Trophoblast cell (in vitro differentiated cells and primary cell): ENCODE measurements at regions not wholly inside any gene's neighbourhood (a gene's known extent, or its start where the extent isn't known, plus 50 kb on each side); places are given as distances from the start of the nearest gene placed in this dataset.
A peak's percentile ranks its signal among the peaks of the same experiment; 100 is the strongest.
"Not testable (repeated sequence)": the region's sequence is repeated elsewhere in the genome, so short reads cannot be mapped to it uniquely, and the experiment has no call there.

Experiments used
- DNase-seq, 2 donors: peaks; one replicate each; pipeline ENCODE4 v3.0.0-alpha.2; 2016
- H2AFZ ChIP-seq: 2 replicates; pipeline ENCODE4 v1.6.1; 2013; ENCODE audit warnings: low read length, moderate library complexity, mild to moderate bottlenecking; ENCODE audit not compliant: insufficient read depth, poor library complexity
- H2AK5ac ChIP-seq: 2 replicates; pipeline ENCODE4 v1.6.1; 2013; ENCODE audit warnings: mild to moderate bottlenecking, low read length
- H2BK120ac ChIP-seq: 2 replicates; pipeline ENCODE4 v1.6.1; 2013; ENCODE audit warnings: low read length, mild to moderate bottlenecking, moderate library complexity; ENCODE audit not compliant: insufficient read depth, poor library complexity
- H2BK12ac ChIP-seq: 2 replicates; pipeline ENCODE4 v1.6.1; 2013; ENCODE audit warnings: mild to moderate bottlenecking, low read length, moderate library complexity
- H2BK5ac ChIP-seq: 2 replicates; pipeline ENCODE4 v1.6.1; 2013; ENCODE audit warnings: low read length, low read depth, moderate library complexity, mild to moderate bottlenecking; ENCODE audit not compliant: poor library complexity
- H3K14ac ChIP-seq: 2 replicates; pipeline ENCODE4 v1.6.1; 2013; ENCODE audit warnings: mild to moderate bottlenecking, low read length
- H3K18ac ChIP-seq: 2 replicates; pipeline ENCODE4 v1.6.1; 2013; ENCODE audit warnings: mild to moderate bottlenecking, low read length
- H3K23ac ChIP-seq: 2 replicates; pipeline ENCODE4 v1.6.1; 2013; ENCODE audit warnings: low read length
- H3K27ac ChIP-seq: 2 replicates; pipeline ENCODE4 v1.5.1; 2013; ENCODE audit warnings: low read depth, mild to moderate bottlenecking, inconsistent platforms, low read length, moderate library complexity
- H3K27me3 ChIP-seq: 2 replicates; pipeline ENCODE4 v1.6.1; 2013; ENCODE audit warnings: inconsistent platforms, mild to moderate bottlenecking, low read length, moderate library complexity; ENCODE audit not compliant: insufficient read depth
- H3K36me3 ChIP-seq, 2 experiments: 1 replicate in 1 of 2; 2 replicates in 1 of 2; pipeline ENCODE4 v1.6.1; 2013; ENCODE audit warnings: low read length in 2 of 2, mild to moderate bottlenecking in 2 of 2, moderate library complexity in 1 of 2; ENCODE audit not compliant: insufficient read depth in 2 of 2, control insufficient read depth in 1 of 2
- H3K4ac ChIP-seq: 2 replicates; pipeline ENCODE4 v1.6.1; 2013; ENCODE audit warnings: low read depth, mild to moderate bottlenecking, low read length, moderate library complexity
- H3K4me1 ChIP-seq, 2 experiments: 1 replicate in 1 of 2; 2 replicates in 1 of 2; pipeline ENCODE4 v1.6.1; 2013; ENCODE audit warnings: low read length in 2 of 2, mild to moderate bottlenecking in 2 of 2, moderate library complexity in 1 of 2; ENCODE audit not compliant: insufficient read depth in 2 of 2, control insufficient read depth in 1 of 2
- H3K4me2 ChIP-seq: 2 replicates; pipeline ENCODE4 v1.6.1; 2013; ENCODE audit warnings: inconsistent platforms, mild to moderate bottlenecking, low read length, moderate library complexity
- H3K4me3 ChIP-seq: 2 replicates; pipeline ENCODE4 v1.5.1; 2013; ENCODE audit warnings: mild to moderate bottlenecking, low read depth, low read length, inconsistent platforms
- H3K79me1 ChIP-seq: one replicate; pipeline ENCODE4 v1.6.1; 2013; ENCODE audit warnings: low read length
- H3K79me2 ChIP-seq: 2 replicates; pipeline ENCODE4 v1.6.1; 2013; ENCODE audit warnings: low read length, mild to moderate bottlenecking; ENCODE audit not compliant: control insufficient read depth, insufficient read depth, poor library complexity
- H3K9ac ChIP-seq: 2 replicates; pipeline ENCODE4 v1.6.1; 2013; ENCODE audit warnings: mild to moderate bottlenecking, low read length
- H3K9me3 ChIP-seq: 2 replicates; pipeline ENCODE4 v1.6.1; 2013; ENCODE audit warnings: low read depth, mild to moderate bottlenecking, control low read depth, inconsistent platforms, low read length; ENCODE audit not compliant: insufficient read depth
- H4K12ac ChIP-seq: 2 replicates; pipeline ENCODE4 v1.6.1; 2013; ENCODE audit warnings: low read depth, mild to moderate bottlenecking, low read length, moderate library complexity
- H4K8ac ChIP-seq: 2 replicates; pipeline ENCODE4 v1.6.1; 2013; ENCODE audit warnings: low read depth, mild to moderate bottlenecking, low read length, moderate library complexity
- H4K91ac ChIP-seq: one replicate; pipeline ENCODE4 v1.6.1; 2013; ENCODE audit warnings: low read depth, mild to moderate bottlenecking, low read length, moderate library complexity
- WGBS: extraction: QIAGEN DNeasy Blood & Tissue Kit; methylation state at CpG from one replicate; pipeline ENCODE4 v1.1.7; 2013; ENCODE audit warnings: missing lambda C conversion rate; ENCODE audit not compliant: insufficient read length, insufficient coverage; ENCODE audit errors: extremely low coverage; 5-methylcytosine and 5-hydroxymethylcytosine counted together

- H4K12ac ChIP-seq = no peak overlapping the region
These were observed 618.9 kb upstream of the GJE1 start for GRCh38 chr6:141513830-141514229.

GRCh38 chr6:141510803-141511202 is 621.9 kb upstream of the GJE1 start:
- H4K12ac ChIP-seq = no peak overlapping the region
- H3K14ac ChIP-seq = no peak overlapping the region
- no peaks in the 10 kb centered on the region for H3K4me1 ChIP-seq
- no peak overlapping the region for H2AK5ac ChIP-seq
- H2BK5ac ChIP-seq = no peak overlapping the region
- H2AFZ ChIP-seq = no peak overlapping the region
- no peak overlapping the region for H4K8ac ChIP-seq
- H3K79me2 ChIP-seq = no peaks in the 10 kb centered on the region
- H2BK12ac ChIP-seq = no peak overlapping the region
- no peak overlapping the region for H4K91ac ChIP-seq
- H3K23ac ChIP-seq = no peak overlapping the region
- DNase-seq = peak in 1 of 2 donors; percentile 46
- H3K4ac ChIP-seq = no peak overlapping the region
- H3K27ac ChIP-seq = no peak overlapping the region
- H3K9ac ChIP-seq = no peak overlapping the region
- peaks cover 2% of the 10 kb centered on the region for H3K9me3 ChIP-seq
- no peaks in the 10 kb centered on the region for H3K27me3 ChIP-seq
- H2BK120ac ChIP-seq = no peak overlapping the region
- H3K4me2 ChIP-seq = no peak overlapping the region
- H3K79me1 ChIP-seq = no peaks in the 10 kb centered on the region
- no peak overlapping the region for H3K18ac ChIP-seq
- H3K4me3 ChIP-seq = no peak overlapping the region
- no peaks in the 10 kb centered on the region for H3K36me3 ChIP-seq

More at GRCh38 chr6:141513830-141514229, 618.9 kb upstream of the GJE1 start:
- no peak overlapping the region for H3K27ac ChIP-seq
- no peaks in the 10 kb centered on the region for H3K36me3 ChIP-seq
- no peak overlapping the region for H3K4me2 ChIP-seq
- H2BK120ac ChIP-seq = no peak overlapping the region
- no peak overlapping the region for H3K9ac ChIP-seq
- H2BK5ac ChIP-seq = no peak overlapping the region
- no peaks in the 10 kb centered on the region for H3K79me2 ChIP-seq
- no peak overlapping the region for H3K4me3 ChIP-seq
- H3K18ac ChIP-seq = no peak overlapping the region
- no peaks in the 10 kb centered on the region for H3K27me3 ChIP-seq
- H2BK12ac ChIP-seq = no peak overlapping the region
- DNase-seq = no peak
- no peak overlapping the region for H4K91ac ChIP-seq
- no peak overlapping the region for H2AK5ac ChIP-seq
- H3K79me1 ChIP-seq = no peaks in the 10 kb centered on the region
- no peak overlapping the region for H3K4ac ChIP-seq
- WGBS = no CpG with 5 or more reads among the region's 1 CpG
- no peaks in the 10 kb centered on the region for H3K4me1 ChIP-seq
- H3K9me3 ChIP-seq = peaks cover 2% of the 10 kb centered on the region
- no peak overlapping the region for H3K14ac ChIP-seq
- no peak overlapping the region for H4K8ac ChIP-seq
- H2AFZ ChIP-seq = no peak overlapping the region
- no peak overlapping the region for H3K23ac ChIP-seq

- H3K27ac ChIP-seq, H3K4me3 ChIP-seq, H3K9ac ChIP-seq, H2BK12ac ChIP-seq, H3K79me2 ChIP-seq, H3K23ac ChIP-seq, H3K36me3 ChIP-seq, H3K18ac ChIP-seq, H4K8ac ChIP-seq, H3K79me1 ChIP-seq, H2BK5ac ChIP-seq, H3K9me3 ChIP-seq, H2AFZ ChIP-seq, H2BK120ac ChIP-seq, H4K12ac ChIP-seq, H3K4me1 ChIP-seq, H2AK5ac ChIP-seq, DNase-seq, H4K91ac ChIP-seq, H3K14ac ChIP-seq, H3K4ac ChIP-seq, H3K4me2 ChIP-seq, H3K27me3 ChIP-seq: not testable (repeated sequence)
- WGBS = no CpG with 5 or more reads among the region's 1 CpG
These were observed 626.7 kb upstream of the GJE1 start for GRCh38 chr6:141506062-141506461.

- not testable (repeated sequence) for H2BK5ac ChIP-seq, H3K14ac ChIP-seq, H3K36me3 ChIP-seq, H2BK120ac ChIP-seq, DNase-seq, H2BK12ac ChIP-seq, H3K27me3 ChIP-seq, H3K79me1 ChIP-seq, H3K4ac ChIP-seq, H3K4me3 ChIP-seq, H3K79me2 ChIP-seq, H2AFZ ChIP-seq, H3K27ac ChIP-seq, H4K91ac ChIP-seq, H3K9me3 ChIP-seq, H3K4me1 ChIP-seq, H3K18ac ChIP-seq, H4K8ac ChIP-seq, H3K4me2 ChIP-seq, H4K12ac ChIP-seq, H3K9ac ChIP-seq, H2AK5ac ChIP-seq, H3K23ac ChIP-seq
- no CpG with 5 or more reads among the region's 1 CpG for WGBS
These were observed 628.4 kb upstream of the GJE1 start for GRCh38 chr6:141504318-141504717.
